Mononuclear cell (primary cell): ENCODE measurements at regions not wholly inside any gene's neighbourhood (a gene's known extent, or its start where the extent isn't known, plus 50 kb on each side); places are given as distances from the start of the nearest gene placed in this dataset.

Experiments used
- H3K27me3 ChIP-seq: 2 replicates; pipeline ENCODE4 v1.6.0; 2011; ENCODE audit warnings: low read length, control low read depth; ENCODE audit not compliant: insufficient read depth
- H3K4me1 ChIP-seq: 2 replicates; pipeline ENCODE4 v1.5.1; 2011; ENCODE audit warnings: mild to moderate bottlenecking, low read length, control low read depth; ENCODE audit not compliant: insufficient read depth
- H3K4me3 ChIP-seq: 2 replicates; pipeline ENCODE4 v1.5.1; 2011; ENCODE audit warnings: mild to moderate bottlenecking, low read length, moderate library complexity
- H3K9me3 ChIP-seq: 2 replicates; pipeline ENCODE4 v1.5.1; 2011; ENCODE audit warnings: low read depth, mild to moderate bottlenecking, control low read depth, low read length

- H3K27me3 ChIP-seq = no peaks in the 10 kb centered on the region
- H3K4me1 ChIP-seq = no peaks in the 10 kb centered on the region
- H3K4me3 ChIP-seq = no peak overlapping the region
- H3K9me3 ChIP-seq = peaks cover 6% of the 10 kb centered on the region
These were observed 730.8 kb downstream of the C6orf118 start for GRCh38 chr6:164578616-164579015.

GRCh38 chr6:164570801-164571200, 738.6 kb downstream of the C6orf118 start:
- no peaks in the 10 kb centered on the region for H3K9me3 ChIP-seq

DNA sequence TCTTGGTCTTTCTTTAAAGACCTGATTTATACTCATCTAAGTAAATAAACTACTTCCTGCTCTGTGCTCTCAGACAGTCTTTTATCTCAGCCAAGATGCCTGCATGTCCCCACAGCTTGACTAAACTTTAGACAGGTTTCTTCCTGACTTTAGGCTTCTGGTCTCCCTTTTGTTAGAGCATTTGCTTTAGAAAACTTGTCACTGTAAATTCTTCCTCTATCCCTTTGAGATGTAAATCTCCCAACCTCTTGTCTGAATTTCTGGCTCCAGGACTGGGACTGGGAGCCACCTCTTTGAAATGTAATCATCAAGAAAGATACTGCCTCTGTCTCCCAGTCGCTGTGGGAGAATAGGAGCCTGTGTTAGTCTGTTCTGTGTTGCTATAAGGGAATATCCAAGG, 739.9 kb downstream of the C6orf118 start:
- Histone ChIP-seq H3K9me3 (no peaks in the 10 kb centered on the region), H3K4me1 (no peaks in the 10 kb centered on the region), H3K27me3 (no peaks in the 10 kb centered on the region), H3K4me3 (no peak overlapping the region)

More at GRCh38 chr6:164570801-164571200, 738.6 kb downstream of the C6orf118 start:
- H3K4me1 ChIP-seq = no peaks in the 10 kb centered on the region
- no peaks in the 10 kb centered on the region for H3K27me3 ChIP-seq
- H3K4me3 ChIP-seq = no peak overlapping the region

GRCh38 chr6:164563924-164564323, 745.5 kb downstream of the C6orf118 start:
- no peaks in the 10 kb centered on the region for H3K4me1 ChIP-seq
- no peaks in the 10 kb centered on the region for H3K9me3 ChIP-seq
- no peaks in the 10 kb centered on the region for H3K27me3 ChIP-seq
- no peak overlapping the region for H3K4me3 ChIP-seq

- H3K27me3 ChIP-seq = no peaks in the 10 kb centered on the region
- H3K9me3 ChIP-seq = no peaks in the 10 kb centered on the region
- no peaks in the 10 kb centered on the region for H3K4me1 ChIP-seq
- no peak overlapping the region for H3K4me3 ChIP-seq
These were observed 747.7 kb downstream of the C6orf118 start for GRCh38 chr6:164561656-164562055.

DNA sequence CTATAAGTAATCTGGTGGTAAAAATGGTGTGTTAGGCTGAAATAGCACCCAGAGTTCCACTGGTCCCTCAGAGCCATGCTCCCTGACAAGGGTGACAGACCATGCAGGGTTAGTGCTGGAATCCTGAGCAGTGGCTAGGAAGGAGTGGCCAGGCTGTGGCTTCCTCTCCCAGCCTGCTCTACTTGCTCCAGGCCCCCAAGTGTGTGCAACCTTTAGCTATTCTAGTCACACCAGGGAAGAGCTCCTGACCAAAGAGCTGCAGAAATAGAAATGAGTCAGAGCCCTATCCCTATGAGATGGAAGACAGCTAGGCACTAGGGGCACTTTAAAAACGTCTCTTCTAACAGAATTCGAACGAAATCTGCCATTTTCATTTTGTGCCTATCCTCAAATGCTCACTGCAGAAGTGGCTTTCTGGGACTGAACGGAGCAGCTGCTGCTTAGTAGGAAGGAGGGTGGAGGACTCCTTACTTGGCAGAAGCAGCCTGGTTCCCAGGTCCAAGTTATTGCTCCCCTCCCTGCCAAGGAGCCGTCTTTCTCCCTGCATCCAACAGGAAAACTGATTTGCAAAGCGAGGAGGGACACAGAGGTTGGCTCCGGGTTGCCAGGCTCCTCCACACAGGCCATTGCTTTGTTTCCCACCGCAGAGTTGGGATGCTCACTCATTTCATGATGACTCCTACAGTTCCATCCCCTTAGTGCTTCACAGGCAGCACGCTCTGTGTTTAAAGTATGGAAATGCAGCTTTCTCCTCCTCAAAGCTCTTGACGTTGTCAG, 754.5 kb downstream of the C6orf118 start:
- Histone ChIP-seq H3K9me3 (no peaks in the 10 kb centered on the region), H3K27me3 (no peaks in the 10 kb centered on the region), H3K4me1 (no peaks in the 10 kb centered on the region), H3K4me3 (no peak overlapping the region)

GRCh38 chr6:164554226-164554625, 755.2 kb downstream of the C6orf118 start:
- no peaks in the 10 kb centered on the region for H3K4me1 ChIP-seq
- no peaks in the 10 kb centered on the region for H3K27me3 ChIP-seq
- H3K4me3 ChIP-seq = no peak overlapping the region
- H3K9me3 ChIP-seq = no peaks in the 10 kb centered on the region

DNA sequence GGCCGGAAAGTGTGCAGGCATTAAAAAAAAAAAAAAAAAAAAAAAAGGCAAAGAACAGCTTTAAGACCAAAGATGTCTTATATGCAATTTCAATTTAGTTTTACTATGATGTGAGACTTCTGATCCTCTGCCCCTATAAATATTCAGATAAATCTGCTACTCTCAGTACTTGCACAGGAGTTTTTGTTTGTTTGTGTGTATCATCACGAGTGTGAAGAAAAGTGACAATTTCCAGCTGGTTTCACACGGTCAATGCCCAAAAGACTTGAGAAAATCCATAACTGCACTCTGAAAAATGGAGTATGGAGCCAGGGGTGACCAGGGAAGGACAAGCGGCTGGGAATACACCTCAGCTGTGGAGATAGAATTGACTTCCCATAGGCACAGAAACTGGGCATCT, 757.7 kb downstream of the C6orf118 start:
- Histone ChIP-seq H3K4me3 (no peak overlapping the region), H3K27me3 (no peaks in the 10 kb centered on the region), H3K4me1 (no peaks in the 10 kb centered on the region), H3K9me3 (no peaks in the 10 kb centered on the region)

DNA sequence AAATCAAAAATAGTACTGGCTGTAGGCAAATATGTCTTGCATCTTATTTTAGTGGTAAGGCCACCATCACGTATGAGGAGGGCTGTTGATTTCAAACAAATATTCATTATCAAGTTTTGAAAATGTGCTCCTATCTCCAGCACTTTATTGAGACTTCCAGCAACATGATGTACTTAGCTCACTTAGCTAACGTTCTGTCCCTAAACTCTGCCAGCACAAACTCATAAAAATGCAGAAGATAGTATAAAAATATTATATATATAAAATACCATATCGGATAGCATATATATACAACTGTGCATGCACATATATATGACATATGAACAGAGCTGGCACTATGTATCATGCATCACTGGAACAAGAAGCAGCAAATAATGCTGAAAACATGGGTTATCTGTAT, 762.3 kb downstream of the C6orf118 start:
- no peak overlapping the region for H3K4me3 ChIP-seq
- no peaks in the 10 kb centered on the region for H3K4me1 ChIP-seq
- no peaks in the 10 kb centered on the region for H3K27me3 ChIP-seq
- H3K9me3 ChIP-seq = peaks cover 5% of the 10 kb centered on the region

DNA sequence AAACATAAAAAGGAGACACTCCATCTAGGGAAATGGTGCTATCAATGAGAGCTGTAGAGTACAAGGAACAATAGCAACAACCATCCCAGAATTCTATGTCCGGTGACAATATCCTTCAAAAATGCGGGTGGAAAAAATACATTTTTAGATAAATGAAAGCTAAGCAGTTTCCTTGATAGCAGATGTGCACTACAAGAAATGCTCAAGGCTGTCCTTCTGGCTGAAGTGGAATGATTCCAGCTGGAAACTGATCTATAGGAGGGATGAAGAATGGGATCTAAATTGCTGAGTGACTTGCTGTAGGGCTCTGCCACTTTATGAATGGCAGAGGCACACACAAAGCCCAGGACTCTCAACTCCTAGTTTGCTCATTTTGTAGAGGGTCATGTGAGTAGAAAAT, 763.1 kb downstream of the C6orf118 start:
- H3K27me3 ChIP-seq = no peaks in the 10 kb centered on the region
- no peaks in the 10 kb centered on the region for H3K4me1 ChIP-seq
- no peak overlapping the region for H3K4me3 ChIP-seq
- peaks cover 5% of the 10 kb centered on the region for H3K9me3 ChIP-seq

- Histone ChIP-seq H3K27me3 (no peaks in the 10 kb centered on the region), H3K4me1 (no peaks in the 10 kb centered on the region), H3K9me3 (no peaks in the 10 kb centered on the region), H3K4me3 (no peak overlapping the region)
These were observed 775.2 kb downstream of the C6orf118 start for GRCh38 chr6:164534070-164534766.

GRCh38 chr6:164533045-164533362, 776.4 kb downstream of the C6orf118 start:
- H3K27me3 ChIP-seq = no peaks in the 10 kb centered on the region
- H3K9me3 ChIP-seq = no peaks in the 10 kb centered on the region
- H3K4me1 ChIP-seq = no peaks in the 10 kb centered on the region
- H3K4me3 ChIP-seq = no peak overlapping the region

GRCh38 chr6:164532198-164533044, 777.0 kb downstream of the C6orf118 start:
- Histone ChIP-seq H3K4me1 (no peaks in the 10 kb centered on the region), H3K9me3 (no peaks in the 10 kb centered on the region), H3K27me3 (no peaks in the 10 kb centered on the region)

DNA sequence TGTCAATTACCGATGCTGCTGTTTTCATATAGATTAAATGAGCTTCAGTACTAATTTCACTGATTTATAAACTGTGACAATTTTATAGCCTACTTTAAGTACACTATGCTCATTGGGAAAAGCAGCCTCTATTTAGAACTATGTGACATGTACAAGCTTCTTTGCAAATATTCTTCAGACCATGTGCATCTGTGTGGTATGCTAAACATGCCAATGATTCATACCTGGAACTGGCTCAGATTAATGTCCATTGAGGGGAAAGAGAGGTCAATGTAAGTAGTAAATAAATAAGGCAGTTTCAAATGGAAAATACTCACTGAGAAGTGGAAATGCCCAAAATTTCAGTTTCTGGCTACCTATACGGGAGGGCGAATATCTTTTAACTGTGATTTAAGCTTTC, 777.7 kb downstream of the C6orf118 start:
- Histone ChIP-seq H3K27me3 (no peaks in the 10 kb centered on the region), H3K4me1 (no peaks in the 10 kb centered on the region), H3K4me3 (no peak overlapping the region), H3K9me3 (no peaks in the 10 kb centered on the region)

More at GRCh38 chr6:164532198-164533044, 777.0 kb downstream of the C6orf118 start:
- no peak overlapping the region for H3K4me3 ChIP-seq

DNA sequence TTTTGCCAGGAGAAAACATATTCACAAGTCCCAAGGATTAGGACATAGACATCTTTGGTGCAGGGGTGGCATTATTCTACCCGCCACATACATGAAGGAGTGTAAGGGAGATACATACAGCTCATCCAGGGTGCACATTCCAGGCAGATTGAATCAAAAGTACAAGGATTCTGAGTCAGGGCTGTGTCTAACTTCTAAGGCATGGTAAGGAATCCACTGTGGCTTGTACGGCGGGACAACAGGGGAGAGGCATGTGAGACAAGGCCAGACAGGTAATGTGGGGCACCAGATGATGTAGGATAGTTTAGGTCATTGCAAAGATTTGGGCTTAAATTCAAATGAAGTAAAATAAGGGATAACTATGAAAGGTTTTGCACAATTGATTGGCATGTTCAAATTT, 780.9 kb downstream of the C6orf118 start:
- H3K27me3 ChIP-seq = no peaks in the 10 kb centered on the region
- H3K9me3 ChIP-seq = no peaks in the 10 kb centered on the region
- H3K4me1 ChIP-seq = no peaks in the 10 kb centered on the region
- H3K4me3 ChIP-seq = no peak overlapping the region
